SIG-M5 (cell line): ENCODE measurements at regions not wholly inside any gene's neighbourhood (a gene's known extent, or its start where the extent isn't known, plus 50 kb on each side); places are given as distances from the start of the nearest gene placed in this dataset.

ENCODE experiments used
- DNase-seq: peaks from one replicate; lab custom pipeline; 2025; lab: John Stamatoyannopoulos, UW

DNA sequence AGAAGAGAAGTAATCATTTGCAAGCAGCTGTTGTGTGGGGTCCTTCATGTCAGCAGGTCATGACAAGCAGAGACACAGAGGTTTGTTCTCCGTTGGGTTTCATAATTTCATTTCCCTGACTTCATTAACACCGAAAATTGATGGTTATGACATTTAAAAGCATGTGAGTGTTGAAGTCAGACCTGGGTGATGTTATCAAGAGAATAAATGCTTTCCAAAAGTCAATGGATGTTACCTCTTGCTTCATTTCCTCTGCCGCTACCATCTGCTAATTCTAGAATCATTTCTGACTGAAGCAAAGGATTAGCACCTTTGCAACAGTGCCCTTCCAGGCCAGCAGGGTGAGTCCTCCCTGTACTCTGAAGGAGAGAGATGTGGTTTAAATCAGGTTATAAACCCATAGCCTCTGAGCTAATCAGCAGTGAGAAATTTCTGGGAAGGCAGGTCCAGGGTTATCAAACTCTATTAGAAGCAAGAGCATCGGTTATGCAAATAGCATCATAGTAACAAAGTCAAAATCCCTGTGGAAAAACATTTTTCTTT, 446.2 kb downstream of the PIK3C3 start:
- DNase-seq, result no peak

DNA sequence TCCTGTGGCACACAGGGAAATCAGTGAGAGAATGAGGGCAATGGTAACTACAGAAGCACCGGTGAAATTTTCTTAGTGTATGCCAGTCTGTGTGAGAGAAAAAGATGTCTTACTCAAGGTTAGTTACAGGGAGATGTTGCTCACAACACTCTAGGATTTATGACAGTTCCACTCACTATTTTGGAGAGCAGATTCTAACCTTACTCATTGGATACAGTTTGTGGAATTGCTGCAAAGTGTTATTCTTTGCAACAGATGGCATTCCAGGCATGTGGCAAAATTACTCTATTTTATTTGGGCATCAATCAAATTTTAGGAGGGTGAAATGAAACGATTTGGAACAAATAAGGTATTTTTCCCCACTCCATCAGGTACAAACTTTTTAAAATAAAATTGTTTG, 449.1 kb downstream of the PIK3C3 start:
- no peak for DNase-seq

DNA sequence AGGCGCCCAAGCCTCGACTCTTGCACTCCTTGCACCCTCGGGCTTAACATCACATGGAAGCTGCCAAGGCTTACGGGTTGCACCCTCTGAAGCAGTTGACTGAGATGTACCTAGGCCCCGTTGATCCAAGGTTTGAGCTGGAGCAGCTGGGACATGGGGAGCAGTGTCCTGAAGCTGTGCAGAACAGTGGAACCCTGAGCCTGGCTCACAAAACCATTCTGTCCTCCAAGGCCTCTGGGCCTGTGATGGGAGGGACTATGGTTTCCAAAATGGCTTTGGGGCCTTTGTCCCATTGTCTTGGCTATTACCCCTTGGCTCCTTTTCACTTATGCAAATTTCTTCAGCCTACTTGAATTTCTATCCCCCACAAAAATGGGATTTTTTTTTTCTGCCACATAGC, 454.0 kb downstream of the PIK3C3 start:
- no peak for DNase-seq

DNA sequence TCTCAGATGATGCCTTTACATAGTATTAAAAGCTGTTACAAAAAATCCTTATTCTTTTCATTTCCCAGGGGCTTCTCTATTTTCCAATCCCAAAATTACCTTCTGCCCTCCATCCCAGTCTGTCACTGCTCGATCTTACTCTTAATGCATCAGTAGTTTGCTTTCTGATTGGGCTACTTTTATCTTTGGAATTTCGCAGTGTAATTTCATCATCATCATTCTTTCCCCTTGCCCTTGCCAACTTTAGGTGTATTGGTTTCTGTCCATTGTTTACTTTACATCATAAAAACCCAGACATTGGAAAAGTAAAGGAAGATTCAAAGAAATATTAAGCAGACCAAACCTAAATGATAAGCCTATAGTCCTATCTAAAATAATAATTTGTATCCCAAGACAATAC, 457.2 kb downstream of the PIK3C3 start:
- no peak for DNase-seq

DNA sequence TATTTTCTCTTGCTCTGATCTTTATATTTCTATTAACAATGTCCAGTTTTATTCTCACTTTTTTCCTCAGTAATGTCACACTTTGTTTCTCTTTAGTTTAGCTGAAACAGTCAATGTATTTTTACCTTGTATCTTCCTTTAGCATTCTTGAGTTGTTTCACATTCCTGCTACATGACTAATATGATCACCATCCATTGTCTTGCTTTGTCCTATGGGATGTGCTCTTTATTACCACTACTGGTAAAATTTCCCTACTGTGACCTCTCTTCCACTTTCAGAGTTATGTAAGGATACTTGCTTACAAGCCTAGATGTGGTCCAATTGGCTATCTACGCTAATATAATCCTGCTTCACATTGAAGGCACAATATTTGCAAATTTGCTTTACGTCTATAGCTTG, 457.9 kb downstream of the PIK3C3 start:
- DNase-seq, result no peak

DNA sequence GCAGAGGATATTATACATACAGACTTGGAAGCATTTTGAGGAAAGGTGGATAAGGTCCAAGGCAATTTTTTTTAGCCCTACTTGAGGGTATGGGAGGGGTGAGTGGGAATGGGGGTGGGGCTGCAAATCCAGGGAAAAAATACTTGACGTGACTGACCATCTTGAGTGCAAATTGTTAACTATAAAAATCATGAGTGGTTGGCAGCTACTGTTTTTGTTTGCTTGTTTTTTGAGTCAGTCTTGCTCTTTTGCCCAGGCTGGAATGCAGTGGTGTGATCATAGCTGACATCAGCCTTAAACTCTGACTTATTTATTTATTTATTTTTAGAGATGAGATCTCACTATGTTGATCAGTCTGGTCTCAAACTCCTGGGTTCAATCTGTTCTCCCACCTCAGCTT, 458.8 kb downstream of the PIK3C3 start:
- DNase-seq, result no peak

DNA sequence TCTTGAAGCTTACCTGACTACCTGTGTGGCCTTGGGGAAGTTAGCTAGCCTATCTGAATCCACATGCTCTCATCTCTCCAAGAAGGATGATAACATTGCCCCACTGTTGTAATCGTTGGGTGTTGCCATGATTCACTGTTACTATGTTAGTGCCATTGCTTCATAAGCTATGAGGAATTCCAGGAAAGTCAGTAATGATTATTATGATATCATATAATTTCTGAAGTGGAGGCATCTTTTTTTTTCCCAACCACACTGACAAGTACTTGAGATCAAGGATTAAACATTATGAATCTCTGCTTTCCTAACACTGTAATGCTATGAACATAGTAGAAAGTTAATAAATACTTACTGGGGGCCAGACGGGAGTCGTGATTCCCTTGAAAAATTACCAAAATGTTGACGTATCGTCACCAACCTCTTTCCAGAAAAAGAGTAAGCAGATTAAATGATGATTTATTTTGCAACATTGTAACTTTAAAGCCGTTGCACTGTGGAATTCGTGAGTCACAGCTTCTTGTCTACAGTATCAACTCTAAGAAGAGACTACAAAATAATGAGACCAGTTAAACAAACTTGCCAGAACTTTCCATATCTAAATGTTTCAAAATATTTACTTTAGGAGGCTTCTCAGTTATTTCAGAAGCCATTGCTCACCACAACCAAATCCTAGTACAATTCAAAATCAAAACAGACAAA, 459.9 kb downstream of the PIK3C3 start:
- no peak for DNase-seq

DNA sequence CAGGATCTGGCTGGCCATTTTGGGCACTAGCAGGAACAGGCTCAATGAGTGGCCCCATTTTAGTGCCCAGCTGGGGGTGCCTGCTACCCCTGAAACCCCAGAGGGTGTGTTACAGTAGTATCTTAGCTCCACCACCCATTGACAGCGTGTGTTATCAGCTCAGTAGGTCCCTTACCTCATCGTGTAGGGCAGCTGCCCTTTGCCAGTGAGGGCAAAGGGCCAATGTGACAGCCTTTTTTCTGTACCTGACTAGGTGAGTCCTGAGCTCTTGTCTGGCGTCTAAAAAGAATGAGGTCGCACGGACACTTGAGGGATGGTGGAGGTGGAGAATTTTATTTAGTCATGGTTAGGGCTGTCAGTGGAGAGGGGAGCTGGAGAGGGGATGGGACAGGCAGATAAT, 462.2 kb downstream of the PIK3C3 start:
- no peak for DNase-seq

DNA sequence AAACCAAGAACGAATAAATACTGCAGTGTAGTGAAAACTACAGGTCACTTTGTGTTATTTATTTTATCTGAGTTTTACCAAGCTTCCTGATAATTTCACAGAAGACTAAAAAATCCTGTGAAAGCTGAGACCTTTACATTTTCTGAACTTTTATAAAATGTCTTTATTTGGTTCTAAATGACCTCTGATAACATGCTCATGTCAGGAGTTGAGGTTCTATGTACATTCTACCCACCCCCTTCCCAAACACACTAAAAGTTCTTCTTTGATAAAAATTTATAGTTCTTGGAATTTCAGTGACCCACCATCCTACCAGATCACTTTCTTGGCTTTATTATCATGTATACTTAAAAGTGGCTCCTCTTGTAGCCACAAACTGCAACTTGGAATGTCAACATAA, 463.1 kb downstream of the PIK3C3 start:
- no peak for DNase-seq

DNA sequence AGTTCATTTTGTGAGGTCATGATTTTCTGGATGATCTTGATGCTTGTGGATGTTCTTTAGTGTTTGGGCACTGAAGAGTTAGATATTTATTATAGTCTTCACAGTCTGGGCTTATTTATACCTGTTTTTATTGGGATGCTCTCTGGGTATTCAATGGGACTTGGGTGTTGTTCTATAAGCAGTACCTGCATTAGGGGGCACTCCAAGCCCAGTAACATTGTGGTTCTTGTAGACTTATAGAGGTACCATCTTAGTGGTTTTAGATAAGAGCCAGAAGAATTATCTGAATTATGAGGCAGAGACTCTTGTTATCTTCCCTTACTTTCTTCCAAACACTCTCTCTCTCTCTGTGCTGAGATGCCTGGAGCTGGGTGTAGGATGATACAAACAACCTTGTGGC, 470.0 kb downstream of the PIK3C3 start:
- no peak for DNase-seq

DNA sequence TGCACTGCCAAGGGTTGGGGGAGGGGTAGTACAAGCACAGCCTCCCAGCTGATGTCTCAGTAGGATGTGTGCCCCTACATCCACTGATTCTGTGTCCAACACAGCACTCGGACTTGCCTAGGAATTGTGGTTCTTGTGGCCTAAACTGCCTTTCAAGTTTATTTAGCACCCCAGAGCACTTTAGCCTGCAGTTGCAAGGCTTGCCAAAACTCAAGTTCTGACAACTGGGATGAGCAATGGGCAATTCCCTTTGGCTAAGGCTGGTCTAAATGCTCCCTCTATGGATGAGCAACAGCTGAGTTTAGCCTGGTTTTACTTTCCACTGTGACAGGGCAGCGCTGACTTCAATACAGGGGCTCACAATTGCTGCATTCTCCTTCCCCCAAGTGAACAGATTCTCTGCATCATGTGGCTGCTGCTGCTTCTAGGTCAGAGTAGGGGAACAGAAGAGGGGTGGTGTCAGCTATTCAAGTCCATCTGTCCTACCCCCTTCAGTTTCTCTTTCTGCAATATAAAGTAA, 471.5 kb downstream of the PIK3C3 start:
- DNase-seq, result no peak

DNA sequence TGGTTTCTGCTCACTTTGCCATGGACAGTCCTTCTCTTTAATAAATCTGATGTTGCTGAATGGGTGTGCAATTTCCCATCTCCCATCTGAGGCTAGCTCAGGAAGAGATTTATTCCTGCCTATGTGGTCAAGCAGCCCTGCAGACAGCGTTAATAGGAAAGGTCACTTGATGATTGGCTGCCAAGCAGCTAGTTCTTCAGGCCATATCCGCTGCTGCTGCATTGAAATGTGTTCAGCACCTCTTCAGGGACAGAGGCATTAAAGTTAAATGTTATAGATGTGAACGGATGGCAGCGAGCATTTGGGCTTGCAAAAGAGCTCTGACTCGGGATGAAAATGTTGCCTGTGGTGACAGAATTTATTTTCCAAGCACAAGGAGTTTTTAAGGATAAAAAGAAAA, 474.2 kb downstream of the PIK3C3 start:
- DNase-seq, result no peak

DNA sequence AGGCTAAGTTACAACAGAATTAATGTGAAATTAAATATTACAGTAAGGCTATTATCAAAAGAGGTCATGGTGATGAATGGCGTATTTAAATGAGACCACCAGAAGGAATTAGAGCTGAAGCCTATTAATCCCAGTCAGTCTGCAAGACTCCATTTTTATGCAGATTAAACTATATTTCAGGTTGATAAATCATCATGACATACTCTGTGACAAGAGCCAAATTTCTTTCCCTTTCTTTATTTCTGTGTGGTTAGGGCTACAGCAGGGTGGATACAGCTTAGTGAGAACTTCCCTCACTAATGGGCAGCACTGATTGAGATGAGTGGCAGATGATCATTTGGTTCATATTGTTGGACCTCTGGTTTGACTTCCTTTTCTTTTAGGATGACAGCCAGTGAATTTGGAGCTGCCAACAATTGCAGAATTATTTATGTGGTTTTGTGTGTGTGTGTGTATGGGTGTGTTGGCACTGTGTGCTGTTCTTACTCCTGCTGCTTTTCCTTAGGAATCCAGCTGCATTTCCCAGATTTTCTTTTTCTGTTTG, 481.3 kb downstream of the PIK3C3 start:
- no peak for DNase-seq

DNA sequence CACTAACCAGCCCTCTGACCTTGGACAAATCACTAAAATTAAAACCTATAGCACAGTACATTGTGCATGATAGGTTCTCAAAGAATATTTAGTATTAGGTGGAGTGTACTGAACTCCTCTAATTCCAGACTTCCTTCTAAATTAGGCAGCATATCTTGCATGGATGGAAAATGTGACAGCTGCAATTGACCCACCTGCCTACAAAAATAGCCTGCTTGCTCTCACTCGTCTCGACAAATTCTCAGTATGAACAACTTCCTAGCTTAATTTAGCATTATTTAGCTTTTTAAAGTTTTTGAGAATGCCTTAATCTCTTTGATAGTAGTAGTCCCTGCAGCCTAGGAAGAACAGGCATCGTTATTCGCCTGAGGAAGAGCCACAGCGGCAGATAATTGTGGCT, 482.0 kb downstream of the PIK3C3 start:
- DNase-seq, result no peak

DNA sequence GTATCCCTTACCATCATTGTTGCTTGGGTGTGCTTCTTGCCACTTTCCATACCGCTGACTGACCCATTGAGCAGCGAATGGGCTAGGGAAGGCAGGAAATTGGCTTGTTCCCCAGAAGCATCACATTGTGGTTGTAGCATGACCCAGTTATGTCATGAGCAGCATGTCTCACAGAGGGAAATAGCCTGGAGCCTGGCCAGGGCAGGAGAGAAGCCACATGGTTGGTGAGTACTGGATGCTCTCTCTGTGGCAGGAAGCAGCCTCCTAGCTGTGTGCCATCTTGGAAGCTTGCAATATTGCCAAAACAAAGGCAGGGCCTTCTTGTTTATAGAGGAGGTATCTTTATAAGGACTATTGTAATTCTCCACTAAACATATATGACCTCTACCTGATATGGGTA, 482.6 kb downstream of the PIK3C3 start:
- no peak for DNase-seq

DNA sequence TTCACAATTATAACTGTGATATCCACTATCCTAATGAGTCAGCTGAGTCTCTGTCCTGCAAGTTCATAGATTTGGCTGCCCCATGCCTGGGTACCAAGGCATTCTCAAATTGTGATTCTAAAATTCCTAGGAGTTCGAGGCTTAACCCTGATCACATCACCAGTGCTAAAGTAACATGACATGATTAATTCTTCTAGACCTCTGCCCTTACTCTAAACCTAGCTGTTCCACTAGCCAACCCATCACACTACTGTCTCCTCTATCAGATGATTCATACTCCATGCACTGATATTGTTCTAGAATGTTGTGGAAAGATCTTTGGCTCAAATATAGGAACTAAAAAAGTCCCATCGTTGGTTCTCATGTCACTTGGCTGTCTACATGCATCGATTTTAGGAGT, 487.6 kb downstream of the PIK3C3 start:
- DNase-seq, result no peak

DNA sequence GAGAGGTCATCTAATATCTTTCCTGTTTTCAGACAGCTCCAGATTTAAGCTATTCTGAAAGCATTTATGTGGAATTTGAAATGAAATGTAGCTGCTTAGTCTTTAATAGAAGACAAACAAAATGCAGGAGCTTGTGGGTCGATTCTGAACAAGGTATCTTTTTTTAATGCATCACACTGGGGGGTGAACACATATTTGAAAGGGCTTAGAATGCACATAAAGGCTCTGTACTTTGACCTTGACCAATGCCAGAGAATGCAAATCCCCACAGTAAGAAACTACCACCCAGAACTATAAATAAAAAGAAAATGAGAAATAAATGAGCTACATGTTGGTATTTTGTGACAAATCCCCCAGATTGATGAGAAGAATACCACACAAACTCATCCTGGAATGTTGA, 489.3 kb downstream of the PIK3C3 start:
- no peak for DNase-seq

DNA sequence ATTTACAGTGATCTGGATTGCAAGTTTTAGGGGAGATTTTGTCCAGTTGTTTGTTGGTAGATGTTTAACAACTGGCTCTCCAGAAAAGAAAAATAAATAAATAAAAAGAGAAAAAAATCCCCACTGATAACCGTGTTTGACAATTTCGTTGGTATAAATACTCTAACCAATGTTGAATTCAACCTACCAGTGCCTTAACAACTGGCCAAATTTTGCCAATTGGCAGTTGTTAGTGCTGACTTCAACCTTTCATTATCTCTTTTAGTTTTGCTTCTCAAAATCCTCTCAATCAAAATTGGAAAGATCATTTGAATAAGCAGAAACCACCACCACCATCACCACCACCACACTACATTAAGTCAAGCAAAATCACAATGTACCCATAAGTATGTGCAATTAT, 490.3 kb downstream of the PIK3C3 start:
- DNase-seq, result no peak

DNA sequence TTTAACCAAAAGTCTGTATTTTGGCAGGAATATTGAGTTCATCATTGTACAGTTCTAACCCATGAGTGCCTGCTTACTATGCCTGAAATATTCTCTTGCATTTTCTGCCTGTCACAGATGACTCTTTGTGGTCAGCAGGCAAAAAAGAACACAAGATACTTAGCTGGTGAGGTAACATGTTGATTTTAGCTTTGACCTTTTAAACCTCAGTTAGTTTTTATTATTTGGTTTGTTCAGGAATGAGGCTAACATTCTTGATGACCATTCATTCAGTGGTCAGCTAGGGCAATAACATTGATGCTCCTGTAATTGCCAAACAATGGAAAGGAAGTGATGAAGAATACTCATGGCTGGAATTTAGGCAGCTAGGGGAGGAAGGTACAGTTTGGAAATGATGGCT, 491.2 kb downstream of the PIK3C3 start:
- DNase-seq, result no peak

DNA sequence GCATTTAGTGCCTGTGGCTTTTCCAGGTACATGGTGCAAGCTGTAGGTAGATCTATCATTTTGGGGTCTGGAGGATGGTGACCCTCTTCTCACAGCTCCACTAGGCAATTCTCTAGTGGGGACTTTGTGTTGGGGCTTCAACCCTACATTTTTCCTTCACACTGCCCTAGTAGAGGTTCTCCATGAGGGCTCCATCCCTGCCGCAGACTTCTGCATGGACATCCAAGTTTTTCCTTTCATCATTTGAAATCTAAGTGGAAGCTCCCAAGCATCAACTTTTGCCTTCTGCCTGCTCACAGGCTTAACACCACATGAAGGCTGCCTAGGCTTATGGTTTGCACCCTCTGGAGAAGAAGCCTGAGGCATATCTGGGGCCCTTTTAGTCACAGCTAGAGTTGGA, 492.7 kb downstream of the PIK3C3 start:
- no peak for DNase-seq

DNA sequence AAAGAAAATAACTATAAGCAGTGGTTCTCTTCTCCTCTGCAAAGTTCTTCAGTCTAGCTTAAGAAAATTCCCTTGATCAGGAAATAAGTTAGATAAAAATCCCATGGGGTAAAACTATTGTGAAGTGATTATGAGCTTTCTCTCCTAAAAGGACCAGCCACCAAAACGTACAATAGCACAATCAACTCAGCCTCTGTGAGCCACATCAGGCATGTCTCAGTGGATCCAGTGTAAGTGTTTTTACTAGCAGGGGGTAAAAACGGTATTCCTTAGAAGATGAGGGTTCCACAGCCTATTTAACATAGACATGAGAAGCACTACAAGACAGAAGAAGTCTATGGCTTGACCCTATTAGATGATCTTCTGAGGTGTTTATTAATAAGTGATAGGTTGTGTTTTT, 503.2 kb downstream of the PIK3C3 start:
- DNase-seq, result no peak

DNA sequence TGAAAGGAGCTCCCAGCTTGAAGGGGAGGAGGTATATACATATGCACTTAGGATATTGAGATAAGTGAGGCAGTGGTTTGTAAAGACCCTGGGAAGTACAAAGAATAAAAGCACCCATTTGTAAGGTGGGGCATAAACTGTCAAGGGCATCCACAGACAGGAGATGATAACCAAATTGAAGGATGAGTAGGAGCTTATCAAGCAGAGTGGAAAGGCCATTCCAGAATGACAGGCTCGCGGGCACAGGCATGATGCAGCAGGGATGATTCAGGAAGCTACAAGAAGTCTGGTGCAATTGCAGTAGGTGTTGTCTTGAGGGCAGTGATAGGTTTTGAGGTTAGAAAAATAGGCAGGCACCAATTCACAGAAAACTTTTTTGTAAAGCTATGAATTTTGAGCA, 504.8 kb downstream of the PIK3C3 start:
- DNase-seq, result no peak

DNA sequence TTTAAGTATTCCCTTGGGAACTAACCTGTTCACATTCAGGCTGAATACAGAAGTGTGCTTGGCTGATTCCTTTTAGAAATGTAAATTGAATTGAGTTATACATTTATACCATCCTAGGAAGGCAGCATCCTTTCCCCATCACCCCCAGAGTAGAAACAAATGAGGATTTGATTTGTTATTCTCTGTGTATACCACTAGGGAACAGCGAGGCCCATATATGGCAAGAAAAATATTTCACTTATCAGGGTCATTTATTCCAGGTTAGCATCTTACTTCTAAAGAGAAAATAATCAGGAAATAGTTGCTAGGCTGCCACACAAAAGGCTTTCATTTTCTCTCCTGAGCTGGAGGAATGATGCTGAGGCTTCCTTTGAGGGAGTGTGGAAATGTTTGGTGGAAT, 516.9 kb downstream of the PIK3C3 start:
- no peak for DNase-seq

DNA sequence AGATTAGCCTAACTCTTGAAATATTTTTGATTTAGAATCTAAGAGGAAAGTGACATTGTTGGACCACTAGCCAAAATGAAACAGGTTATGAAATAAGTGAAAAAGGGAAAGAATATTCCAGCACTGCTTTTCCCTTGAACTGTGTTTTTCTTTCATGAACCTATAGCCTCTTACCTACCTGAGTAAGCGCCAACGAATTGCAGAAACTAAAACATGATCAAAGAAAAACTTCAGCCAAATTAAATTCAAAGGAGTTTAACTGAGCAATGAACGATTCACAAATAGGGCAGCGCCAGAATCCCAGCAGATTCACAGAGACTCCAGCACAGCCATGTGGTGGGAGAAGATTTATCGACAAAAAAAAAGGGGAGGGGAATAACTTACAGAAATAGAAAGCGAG, 518.6 kb downstream of the PIK3C3 start:
- no peak for DNase-seq
